ENCODE measurements at regions not wholly inside any gene's neighbourhood (a gene's known extent, or its start where the extent isn't known, plus 50 kb on each side); places are given as distances from the start of the nearest gene placed in this dataset.

DNA sequence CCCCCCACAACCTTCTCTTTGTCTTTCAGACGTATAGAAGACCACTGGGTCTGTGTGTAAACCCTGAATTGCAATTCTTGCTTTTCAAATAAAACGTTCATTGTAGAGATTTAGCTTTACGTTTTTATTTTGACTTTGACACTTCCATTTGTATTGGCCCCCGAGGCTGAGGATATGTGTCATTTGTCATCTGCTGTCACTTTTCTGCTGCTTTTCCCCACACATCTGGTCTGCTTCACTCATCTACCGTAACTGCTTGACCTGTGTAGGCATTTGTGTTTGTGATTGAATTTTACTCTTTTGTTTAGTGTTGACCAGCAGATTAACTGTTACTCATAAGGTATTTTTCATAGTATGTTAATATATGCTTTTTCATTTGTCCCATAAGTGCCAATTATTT lies 157.2 kb upstream of the SYT10 start:
- H3K27me3 Mint-ChIP-seq (ENCODE audit: low read depth), result no peaks in the 10 kb centered on the region
- Histone ChIP-seq H3K79me2 (ENCODE audit: insufficient read depth, low read length) (no peaks in the 10 kb centered on the region), H3K4me2 (ENCODE audit: insufficient read depth, insufficient read length, low read length) (no peak overlapping the region), H3K18ac (ENCODE audit: insufficient read length, low read depth, low read length) (no peak overlapping the region), H2BK5ac (ENCODE audit: insufficient read length, low read length) (no peak overlapping the region), H2BK20ac (ENCODE audit: low read depth, low read length, poor library complexity, severe bottlenecking) (no peak overlapping the region), H2BK15ac (ENCODE audit: low read depth, low read length) (no peak overlapping the region), H3K23ac (ENCODE audit: insufficient read length, low read depth, low read length) (no peak overlapping the region), H3K79me1 (ENCODE audit: insufficient read depth, low read depth, low read length, poor library complexity, severe bottlenecking) (no peaks in the 10 kb centered on the region), H2AK5ac (ENCODE audit: insufficient read length, low read length) (no peak overlapping the region), H3K56ac (ENCODE audit: insufficient read length, low read depth, low read length) (no peak overlapping the region), H3T11ph (ENCODE audit: low read length) (no peak overlapping the region), H3K14ac (ENCODE audit: insufficient read depth, low read length) (no peak overlapping the region), H3K23me2 (ENCODE audit: insufficient read length, low read depth, low read length, poor library complexity, severe bottlenecking) (no peaks in the 10 kb centered on the region), H4K20me1 (ENCODE audit: control insufficient read depth, insufficient read depth, insufficient read length) (no peaks in the 10 kb centered on the region), H3K4me1 (ENCODE audit: insufficient read depth, low read length) (no peaks in the 10 kb centered on the region), H4K8ac (replicated peaks; ENCODE audit: insufficient read length, low read depth, low read length) (no peak overlapping the region), H2BK12ac (ENCODE audit: insufficient read length, low read depth, low read length) (no peak overlapping the region), H3K27ac (ENCODE audit: insufficient read length, low read depth, low read length) (no peak overlapping the region), H3K4ac (ENCODE audit: low read depth, low read length) (no peak overlapping the region), H3K27me3 (ENCODE audit: insufficient read depth, low read length) (no peaks in the 10 kb centered on the region), H3K9me3 (ENCODE audit: control insufficient read depth, low read depth, low read length) (no peaks in the 10 kb centered on the region), H4K91ac (ENCODE audit: insufficient read length, low read depth, low read length) (no peak overlapping the region), H2BK120ac (ENCODE audit: low read depth, low read length, poor library complexity, severe bottlenecking) (no peak overlapping the region), H2AFZ (ENCODE audit: low read length) (no peak overlapping the region), H4K5ac (ENCODE audit: insufficient read length, low read depth, low read length) (no peak overlapping the region), H3K9ac (ENCODE audit: extremely low read depth, insufficient read length, low read length) (no peak overlapping the region)
- TF ChIP-seq, protein P1, sequence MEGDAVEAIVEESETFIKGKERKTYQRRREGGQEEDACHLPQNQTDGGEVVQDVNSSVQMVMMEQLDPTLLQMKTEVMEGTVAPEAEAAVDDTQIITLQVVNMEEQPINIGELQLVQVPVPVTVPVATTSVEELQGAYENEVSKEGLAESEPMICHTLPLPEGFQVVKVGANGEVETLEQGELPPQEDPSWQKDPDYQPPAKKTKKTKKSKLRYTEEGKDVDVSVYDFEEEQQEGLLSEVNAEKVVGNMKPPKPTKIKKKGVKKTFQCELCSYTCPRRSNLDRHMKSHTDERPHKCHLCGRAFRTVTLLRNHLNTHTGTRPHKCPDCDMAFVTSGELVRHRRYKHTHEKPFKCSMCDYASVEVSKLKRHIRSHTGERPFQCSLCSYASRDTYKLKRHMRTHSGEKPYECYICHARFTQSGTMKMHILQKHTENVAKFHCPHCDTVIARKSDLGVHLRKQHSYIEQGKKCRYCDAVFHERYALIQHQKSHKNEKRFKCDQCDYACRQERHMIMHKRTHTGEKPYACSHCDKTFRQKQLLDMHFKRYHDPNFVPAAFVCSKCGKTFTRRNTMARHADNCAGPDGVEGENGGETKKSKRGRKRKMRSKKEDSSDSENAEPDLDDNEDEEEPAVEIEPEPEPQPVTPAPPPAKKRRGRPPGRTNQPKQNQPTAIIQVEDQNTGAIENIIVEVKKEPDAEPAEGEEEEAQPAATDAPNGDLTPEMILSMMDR (conservative IDR thresholded peaks at IDR 0.05), result no peak
- H3K9me3 Mint-ChIP-seq, result no peaks in the 10 kb centered on the region; a peak in 1 of 5 replicates
- no peak for DNase-seq
- H3K4me1 Mint-ChIP-seq, result peaks cover 11 to 29% of the 10 kb centered on the region in 2 experiments
- WGBS (ENCODE audit: extremely low coverage, insufficient read length, low lambda C conversion rate), result no CpG with 5 or more reads among the region's 5 CpGs
- no peaks in the 10 kb centered on the region for H3K36me3 Mint-ChIP-seq (ENCODE audit: insufficient read depth in 1 of 3, low read depth in 3 of 3)
- no peak overlapping the region for H3K4me3 Mint-ChIP-seq
- no peak overlapping the region for H3K27ac Mint-ChIP-seq

All from H9 (cell line).